B cell (primary cell): ENCODE measurements at regions not wholly inside any gene's neighbourhood (a gene's known extent, or its start where the extent isn't known, plus 50 kb on each side); places are given as distances from the start of the nearest gene placed in this dataset.

Experiments
- ATAC-seq: fragments of 200-7000 bp; cut with Tn5 transposase; one replicate; pipeline ENCODE4 v1.10.0; 2021; ENCODE audit warnings: low read depth, mild to moderate bottlenecking, moderate number of reproducible peaks, moderate library complexity
- CTCF ChIA-PET: fragments of 350-600 bp; sonication (Branson Sonifier 250); formaldehyde crosslinking; loops from one replicate; lab custom pipeline; 2021; ENCODE audit warnings: antibody characterized with exemption, inconsistent platforms; lab: Charles Lee
- POLR2A ChIA-PET: fragments of 350-600 bp; sonication (Branson Sonifier 250); formaldehyde crosslinking; loops from one replicate; lab custom pipeline; 2021; ENCODE audit warnings: antibody characterized with exemption; lab: Charles Lee
- DNase-seq: peaks from one replicate; pipeline ENCODE4 v3.0.0; 2013
- H2AFZ ChIP-seq: 2 replicates; pipeline ENCODE4 v1.6.1; 2012; ENCODE audit warnings: mild to moderate bottlenecking, low read depth, low read length; ENCODE audit not compliant: insufficient read depth, poor library complexity, severe bottlenecking
- H3K27ac ChIP-seq, 2 donors: 1 replicate in 1 of 2; 2 replicates in 1 of 2; pipeline ENCODE4 v1.5.1; 2012 to 2013; ENCODE audit warnings: low read length in 2 of 2, mild to moderate bottlenecking in 2 of 2, moderate library complexity in 1 of 2
- H3K27me3 ChIP-seq, 4 experiments: fragments of 200-600 bp in 1 of 4; sonication (generic) in 1 of 4; replicated peaks in 1 of 4; 1 replicate in 2 of 4; 2 replicates in 2 of 4; pipeline versions ENCODE4 v1.6.1 to v1.7.0; 2013 to 2016; ENCODE audit warnings: low read length in 3 of 4, mild to moderate bottlenecking in 2 of 4, mixed read lengths in 1 of 4, moderate library complexity in 1 of 4; ENCODE audit not compliant: insufficient read depth in 4 of 4, control insufficient read depth in 3 of 4; ENCODE audit errors: control extremely low read depth in 1 of 4
- H3K36me3 ChIP-seq, 2 experiments: replicated peaks in 1 of 2; 1 replicate in 1 of 2; 2 replicates in 1 of 2; pipeline versions ENCODE4 v1.6.1 to v1.7.1; 2013; ENCODE audit warnings: low read length in 1 of 2; ENCODE audit not compliant: insufficient read depth in 2 of 2, control insufficient read depth in 1 of 2; ENCODE audit errors: control extremely low read depth in 1 of 2, extremely low read depth in 1 of 2
- H3K4me1 ChIP-seq, 2 donors: fragments of 200-600 bp in 1 of 2; sonication (generic) in 1 of 2; 1 replicate in 1 of 2; 2 replicates in 1 of 2; pipeline versions ENCODE4 v1.5.1 to v1.6.1; 2013 to 2017; ENCODE audit warnings: low read length in 2 of 2; ENCODE audit not compliant: control insufficient read depth in 2 of 2, insufficient read depth in 2 of 2
- H3K4me2 ChIP-seq: replicated peaks from 2 replicates; pipeline ENCODE3; 2012; ENCODE audit warnings: mild to moderate bottlenecking, low read depth, low read length; ENCODE audit not compliant: poor library complexity, severe bottlenecking
- H3K4me3 ChIP-seq, 5 experiments: fragments of 200-600 bp in 1 of 5; sonication (generic) in 1 of 5; 1 replicate in 3 of 5; 2 replicates in 2 of 5; pipeline versions ENCODE4 v1.5.1 to v1.7.0; 2011 to 2016; ENCODE audit warnings: low read length in 4 of 5, mild to moderate bottlenecking in 4 of 5, low read depth in 2 of 5, control low read depth in 1 of 5, moderate library complexity in 1 of 5; ENCODE audit not compliant: insufficient read depth in 1 of 5; ENCODE audit errors: control extremely low read depth in 1 of 5, extremely low read depth in 1 of 5
- H3K79me2 ChIP-seq: fragments of 200-600 bp; sonication (generic); one replicate; pipeline ENCODE4 v1.6.0; 2016; ENCODE audit warnings: low read length; ENCODE audit not compliant: control insufficient read depth, insufficient read depth
- H3K9ac ChIP-seq: fragments of 200-600 bp; sonication (generic); 2 replicates; pipeline ENCODE4 v1.6.1; 2017; ENCODE audit warnings: mild to moderate bottlenecking, low read length, moderate library complexity
- H3K9me3 ChIP-seq, 3 donors: one replicate each; pipeline versions ENCODE4 v1.6.1 to v1.7.1; 2013; ENCODE audit warnings: low read length in 2 of 3; ENCODE audit not compliant: control insufficient read depth in 2 of 3, insufficient read depth in 1 of 3; ENCODE audit errors: control extremely low read depth in 1 of 3
- H4K20me1 ChIP-seq: 2 replicates; pipeline ENCODE4 v1.6.0; 2012; ENCODE audit warnings: mild to moderate bottlenecking, low read length; ENCODE audit not compliant: insufficient read depth, control insufficient read depth, poor library complexity, severe bottlenecking
- H3K27ac Mint-ChIP-seq: one replicate; pipeline ENCODE4 v1.8.0; 2021; ENCODE audit warnings: mixed read lengths
- H3K27me3 Mint-ChIP-seq: one replicate; pipeline ENCODE4 v1.8.0; 2021; ENCODE audit warnings: mixed read lengths
- H3K4me1 Mint-ChIP-seq: one replicate; pipeline ENCODE4 v1.8.0; 2021; ENCODE audit warnings: mixed read lengths
- H3K4me3 Mint-ChIP-seq: one replicate; pipeline ENCODE4 v1.8.0; 2021; ENCODE audit warnings: mixed read lengths
- H3K9me3 Mint-ChIP-seq: one replicate; pipeline ENCODE4 v1.8.0; 2022; ENCODE audit warnings: mixed read lengths; ENCODE audit not compliant: insufficient read depth
- EZH2 ChIP-seq: IDR thresholded peaks from 2 replicates; pipeline ENCODE4 v1.6.1; 2012; ENCODE audit warnings: borderline replicate concordance, low read depth, mild to moderate bottlenecking, moderate library complexity, low read length; ENCODE audit not compliant: insufficient read depth, poor library complexity, severe bottlenecking
- WGBS: methylation state at CpG from one replicate; pipeline ENCODE4 v1.1.5; 2013; ENCODE audit warnings: missing lambda C conversion rate; ENCODE audit not compliant: insufficient coverage; 5-methylcytosine and 5-hydroxymethylcytosine counted together
- intact Hi-C: fragments of 100-400 bp; cut with micrococcal nuclease; formaldehyde crosslinking; loops from one replicate; pipeline ENCODE4 v1.10.0; 2022
- TF ChIP-seq, protein P1 (sequence below): fragments of 200-600 bp; IDR thresholded peaks from one replicate; pipeline ENCODE4 v1.8.0; 2022; ENCODE audit warnings: antibody characterized with exemption, mild to moderate bottlenecking

- TF ChIP-seq, protein P1, sequence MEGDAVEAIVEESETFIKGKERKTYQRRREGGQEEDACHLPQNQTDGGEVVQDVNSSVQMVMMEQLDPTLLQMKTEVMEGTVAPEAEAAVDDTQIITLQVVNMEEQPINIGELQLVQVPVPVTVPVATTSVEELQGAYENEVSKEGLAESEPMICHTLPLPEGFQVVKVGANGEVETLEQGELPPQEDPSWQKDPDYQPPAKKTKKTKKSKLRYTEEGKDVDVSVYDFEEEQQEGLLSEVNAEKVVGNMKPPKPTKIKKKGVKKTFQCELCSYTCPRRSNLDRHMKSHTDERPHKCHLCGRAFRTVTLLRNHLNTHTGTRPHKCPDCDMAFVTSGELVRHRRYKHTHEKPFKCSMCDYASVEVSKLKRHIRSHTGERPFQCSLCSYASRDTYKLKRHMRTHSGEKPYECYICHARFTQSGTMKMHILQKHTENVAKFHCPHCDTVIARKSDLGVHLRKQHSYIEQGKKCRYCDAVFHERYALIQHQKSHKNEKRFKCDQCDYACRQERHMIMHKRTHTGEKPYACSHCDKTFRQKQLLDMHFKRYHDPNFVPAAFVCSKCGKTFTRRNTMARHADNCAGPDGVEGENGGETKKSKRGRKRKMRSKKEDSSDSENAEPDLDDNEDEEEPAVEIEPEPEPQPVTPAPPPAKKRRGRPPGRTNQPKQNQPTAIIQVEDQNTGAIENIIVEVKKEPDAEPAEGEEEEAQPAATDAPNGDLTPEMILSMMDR: no peak
- TF ChIP-seq EZH2: no peak
- Histone ChIP-seq H4K20me1 (no peaks in the 10 kb centered on the region), H3K79me2 (no peaks in the 10 kb centered on the region), H3K9ac (no peak overlapping the region), H3K9me3 (no peaks in the 10 kb centered on the region), H3K36me3 (no peaks in the 10 kb centered on the region), H3K4me3 (no peak overlapping the region), H3K4me1 (no peaks in the 10 kb centered on the region), H3K27me3 (no peaks in the 10 kb centered on the region), H2AFZ (no peak overlapping the region), H3K27ac (no peak overlapping the region), H3K4me2 (no peak overlapping the region)
- DNase-seq (no peak), ATAC-seq (no peak)
- Mint-ChIP-seq H3K4me1 (no peaks in the 10 kb centered on the region), H3K4me3 (no peak overlapping the region), H3K27me3 (no peaks in the 10 kb centered on the region), H3K27ac (no peak overlapping the region), H3K9me3 (peaks cover 3% of the 10 kb centered on the region)
- ChIA-PET CTCF (no interaction called here), POLR2A (no interaction called here)
- no CpG with 5 or more reads among the region's 3 CpGs for WGBS
- intact Hi-C loops: no loop called here
Measured at GRCh38 chr5:84564321-84565075, 179.8 kb upstream of the EDIL3 start.

- CTCF ChIA-PET: no interaction called here
- no peaks in the 10 kb centered on the region for H4K20me1 ChIP-seq
- DNase-seq (no peak), ATAC-seq (no peak)
- no peak overlapping the region for H3K9ac ChIP-seq
- no peaks in the 10 kb centered on the region for H3K27me3 Mint-ChIP-seq
- intact Hi-C loops: no loop called here
- no peaks in the 10 kb centered on the region for H3K4me1 Mint-ChIP-seq
- H3K27me3 ChIP-seq: no peaks in the 10 kb centered on the region
- TF ChIP-seq, protein P1: no peak
- TF ChIP-seq EZH2: no peak
- no peaks in the 10 kb centered on the region for H3K9me3 ChIP-seq
- POLR2A ChIA-PET: no interaction called here
- no peaks in the 10 kb centered on the region for H3K4me1 ChIP-seq
- no peak overlapping the region for H3K27ac Mint-ChIP-seq
- H3K4me3 ChIP-seq: no peak overlapping the region
- H3K27ac ChIP-seq: no peak overlapping the region
- H3K9me3 Mint-ChIP-seq: peaks cover 8% of the 10 kb centered on the region
- WGBS: no CpG with 5 or more reads among the region's 2 CpGs
- no peak overlapping the region for H2AFZ ChIP-seq
- H3K79me2 ChIP-seq: no peaks in the 10 kb centered on the region
- no peaks in the 10 kb centered on the region for H3K36me3 ChIP-seq
- no peak overlapping the region for H3K4me3 Mint-ChIP-seq
- H3K4me2 ChIP-seq: no peak overlapping the region
Measured at GRCh38 chr5:84550222-84550621, 165.5 kb upstream of the EDIL3 start.
